Superior temporal gyrus (tissue), 1 donor: ENCODE measurements at regions not wholly inside any gene's neighbourhood (a gene's known extent, or its start where the extent isn't known, plus 50 kb on each side); places are given as distances from the start of the nearest gene placed in this dataset.
A peak's percentile ranks its signal among the peaks of the same experiment; 100 is the strongest.

ENCODE experiments used
- DNase-seq: peaks from one replicate; pipeline ENCODE4 v3.0.0-alpha.2; 2016; ENCODE audit errors: extremely low spot score

DNA sequence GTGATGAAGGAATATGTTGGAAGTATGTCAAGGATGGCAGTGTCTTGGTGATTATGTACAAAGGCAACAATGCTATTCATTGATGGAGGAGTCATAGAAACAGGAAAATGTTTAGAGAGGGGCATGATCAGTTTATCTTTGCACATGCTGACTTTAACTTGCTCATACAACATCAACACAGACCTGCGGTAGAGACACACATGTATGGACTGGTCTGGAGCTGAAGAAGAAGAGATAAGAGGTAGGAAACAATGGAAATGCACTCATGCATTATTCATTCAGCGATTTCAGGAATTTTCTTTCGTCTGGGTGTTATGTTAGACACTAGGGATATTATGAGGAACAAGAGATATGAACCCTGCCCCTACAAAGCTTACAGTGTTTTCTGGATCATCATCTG lies 1252.3 kb upstream of the TENM3 start:
- DNase-seq, result no peak

DNA sequence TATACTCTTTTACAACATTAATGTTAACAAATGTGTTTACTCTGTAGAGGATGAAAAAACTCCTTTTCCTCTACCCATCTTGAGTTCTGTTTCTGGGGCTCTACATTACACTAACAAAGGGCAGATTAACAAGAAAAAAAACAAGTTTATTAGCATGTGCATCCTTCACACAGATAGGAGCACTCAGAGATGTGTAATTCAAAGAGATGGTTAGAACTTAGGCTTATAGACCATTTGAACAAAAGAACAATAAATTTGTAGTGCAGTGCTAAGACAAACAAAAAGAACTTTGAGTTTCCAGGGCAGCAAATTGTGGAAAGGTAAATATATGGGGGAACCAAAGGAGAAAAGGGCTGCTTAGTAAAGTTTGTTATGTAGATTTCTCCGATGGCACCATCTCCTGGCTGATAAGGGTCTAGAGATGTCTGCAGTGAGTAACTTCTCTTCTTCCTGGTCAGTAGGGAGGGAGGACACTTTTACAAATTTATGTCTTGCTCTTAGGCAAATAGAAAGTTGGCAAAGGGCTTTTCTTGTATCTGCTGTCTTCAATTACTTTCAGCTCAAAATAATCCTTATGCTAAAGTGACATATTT lies 1249.9 kb upstream of the TENM3 start:
- no peak for DNase-seq

GRCh38 chr4:180994722-180995121 lies 1248.5 kb upstream of the TENM3 start:
- DNase-seq, result no peak

GRCh38 chr4:180999217-180999616 lies 1244.0 kb upstream of the TENM3 start:
- no peak for DNase-seq

DNA sequence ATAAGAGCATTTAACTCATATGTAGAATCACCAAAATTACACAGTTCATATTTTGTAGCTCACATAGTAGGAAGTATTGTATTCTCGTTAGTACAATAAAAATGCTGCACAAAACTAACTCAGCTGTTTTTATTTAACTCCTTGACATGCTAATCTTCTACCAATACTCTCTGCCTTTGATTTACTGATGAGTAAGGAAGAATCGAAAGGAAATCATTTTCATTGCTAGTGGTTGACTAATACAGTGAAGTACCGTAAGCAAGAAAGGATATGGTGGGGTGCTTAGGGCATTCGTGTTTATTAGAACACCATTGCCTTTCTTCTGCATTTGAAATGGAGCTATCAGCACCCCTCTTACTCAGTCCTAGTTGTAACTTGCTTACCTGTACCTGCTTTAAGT lies 1239.1 kb upstream of the TENM3 start:
- no peak for DNase-seq

DNA sequence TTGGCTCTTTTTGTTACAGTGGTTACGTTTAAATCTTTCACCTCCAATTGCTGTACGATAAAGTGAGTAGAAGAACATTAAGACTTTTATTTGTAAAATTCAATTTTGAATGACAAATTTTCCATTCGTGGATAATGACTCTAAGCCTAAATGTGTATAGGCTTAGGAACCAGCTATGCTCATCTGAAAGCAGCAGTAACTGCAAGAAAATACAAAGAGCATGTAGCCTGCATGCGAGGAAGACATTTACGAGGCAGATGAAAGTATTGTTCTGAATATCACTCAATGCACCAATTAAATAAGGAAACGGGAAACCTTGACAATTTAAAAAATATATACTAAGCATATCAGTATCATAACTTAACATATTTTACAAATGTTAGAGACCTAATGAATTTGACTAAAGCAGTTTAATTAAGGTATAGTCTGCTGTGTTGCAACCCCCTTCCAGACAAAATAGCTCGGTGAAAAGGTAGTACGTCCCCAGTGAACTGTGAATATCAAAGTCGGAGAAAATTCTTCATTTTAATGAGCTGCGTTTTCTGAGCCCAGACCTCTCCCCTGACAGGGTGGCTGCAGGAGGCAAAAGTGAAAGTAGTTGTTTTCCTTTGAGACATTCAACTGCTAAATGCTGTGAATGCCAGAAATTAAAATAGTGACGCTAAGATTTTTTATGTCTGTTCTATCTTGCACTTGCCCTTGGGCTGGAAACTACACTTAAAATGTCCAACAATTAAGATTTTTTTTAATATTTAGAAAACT lies 1236.5 kb upstream of the TENM3 start:
- no peak for DNase-seq

DNA sequence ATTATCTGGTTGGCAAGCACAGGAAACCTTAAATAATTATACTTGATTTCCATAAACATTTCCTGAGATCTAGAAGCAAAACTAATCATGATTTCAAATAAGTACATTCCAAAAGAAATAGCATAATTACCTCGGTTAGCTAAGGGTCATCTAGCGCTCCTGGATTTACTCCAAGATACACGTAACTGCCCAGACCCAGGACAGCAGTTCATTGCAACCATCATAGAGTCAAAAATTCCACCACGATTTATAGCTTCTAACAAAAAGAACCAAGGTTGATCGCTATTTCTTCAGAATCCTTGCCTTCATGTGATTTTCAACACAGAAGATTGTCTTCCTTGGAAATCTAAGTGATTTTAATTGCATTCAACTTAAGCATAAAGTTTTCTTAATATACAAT lies 1235.5 kb upstream of the TENM3 start:
- no peak for DNase-seq

GRCh38 chr4:181008164-181008563 lies 1235.0 kb upstream of the TENM3 start:
- no peak for DNase-seq

DNA sequence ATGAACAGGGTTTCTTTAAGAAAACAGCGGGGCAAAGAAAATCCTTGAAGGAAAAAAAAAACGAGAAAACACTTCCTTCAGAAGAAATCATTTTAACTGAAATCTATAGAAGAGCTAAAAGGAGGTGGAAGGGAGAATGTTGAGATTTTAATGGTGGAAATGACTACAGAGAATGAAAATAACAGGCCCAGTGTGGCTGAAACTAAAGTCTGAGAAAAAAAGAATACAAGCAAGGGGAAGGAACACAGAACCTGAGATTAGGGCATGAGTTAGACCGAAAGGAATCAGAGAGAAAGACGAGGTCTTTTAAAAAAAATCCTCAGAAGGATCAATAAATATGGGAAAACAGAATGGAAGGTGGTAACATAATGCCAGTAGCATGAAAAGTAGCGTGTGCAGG lies 1230.0 kb upstream of the TENM3 start:
- DNase-seq, result no peak

GRCh38 chr4:181017038-181017437 lies 1226.2 kb upstream of the TENM3 start:
- no peak for DNase-seq

GRCh38 chr4:181018472-181018871 lies 1224.7 kb upstream of the TENM3 start:
- DNase-seq, result no peak

- DNase-seq, result no peak
Measured at GRCh38 chr4:181018913-181019312, 1224.3 kb upstream of the TENM3 start.

DNA sequence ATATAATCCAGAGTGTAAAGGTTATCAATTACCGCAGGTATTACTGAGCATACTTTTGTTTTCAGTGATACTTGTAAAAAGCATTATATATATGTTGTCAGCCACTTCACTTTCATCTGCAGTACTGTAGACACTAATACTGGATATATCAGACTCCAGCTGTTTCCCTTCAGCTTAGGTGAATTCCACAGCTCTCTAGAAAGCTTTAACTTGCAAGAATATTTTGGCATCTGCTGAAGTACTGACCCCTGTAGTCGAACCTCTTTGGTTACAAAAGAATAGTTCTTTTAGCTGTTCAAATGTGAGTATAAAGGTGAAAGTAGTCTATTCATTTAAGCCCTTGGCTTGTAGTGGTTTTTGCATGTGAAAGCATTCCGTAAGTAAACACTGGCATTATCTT lies 1222.7 kb upstream of the TENM3 start:
- no peak for DNase-seq

GRCh38 chr4:181021213-181021612 lies 1222.0 kb upstream of the TENM3 start:
- no peak for DNase-seq

- DNase-seq, result peak; percentile 51
Measured at GRCh38 chr4:181030135-181030921, 1212.9 kb upstream of the TENM3 start.

DNA sequence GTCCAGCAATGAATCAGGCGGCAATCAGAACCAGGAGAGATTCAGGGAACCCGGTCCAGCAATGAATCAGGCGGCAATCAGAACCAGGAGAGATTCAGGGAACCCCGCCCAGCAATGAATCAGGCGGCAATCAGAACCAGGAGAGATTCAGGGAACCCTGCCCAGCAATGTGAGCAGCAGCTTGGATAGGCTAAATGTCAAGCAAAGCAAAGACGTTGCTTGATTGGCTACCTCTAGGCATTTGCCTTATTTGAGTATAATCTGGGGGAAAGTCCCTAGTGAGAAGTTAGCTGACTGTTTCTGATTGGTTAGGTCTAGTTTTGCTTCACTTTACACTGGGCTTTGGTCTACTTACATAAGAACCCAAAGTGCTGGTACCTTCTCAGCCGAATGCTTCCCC lies 1212.2 kb upstream of the TENM3 start:
- DNase-seq, result peak; percentile 26

DNA sequence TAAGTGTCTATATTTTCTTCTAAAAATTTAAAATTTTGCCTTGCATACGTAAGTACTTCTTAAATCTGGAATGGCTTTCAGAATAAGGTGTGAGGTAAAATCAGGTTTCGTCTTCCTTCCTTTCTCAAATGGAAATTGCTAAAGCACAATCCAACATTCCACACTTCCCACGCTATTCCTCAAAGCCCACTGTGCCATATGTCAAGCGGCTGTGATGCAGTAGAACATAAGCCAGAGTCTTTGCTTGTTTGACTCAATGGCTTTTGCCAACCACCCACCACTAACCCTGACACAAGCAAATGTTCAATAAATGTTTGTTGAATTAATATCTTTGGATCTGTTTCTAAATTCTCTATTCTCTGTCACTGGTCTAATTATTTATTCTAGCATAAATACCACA lies 1199.7 kb upstream of the TENM3 start:
- DNase-seq, result peak; percentile 46

DNA sequence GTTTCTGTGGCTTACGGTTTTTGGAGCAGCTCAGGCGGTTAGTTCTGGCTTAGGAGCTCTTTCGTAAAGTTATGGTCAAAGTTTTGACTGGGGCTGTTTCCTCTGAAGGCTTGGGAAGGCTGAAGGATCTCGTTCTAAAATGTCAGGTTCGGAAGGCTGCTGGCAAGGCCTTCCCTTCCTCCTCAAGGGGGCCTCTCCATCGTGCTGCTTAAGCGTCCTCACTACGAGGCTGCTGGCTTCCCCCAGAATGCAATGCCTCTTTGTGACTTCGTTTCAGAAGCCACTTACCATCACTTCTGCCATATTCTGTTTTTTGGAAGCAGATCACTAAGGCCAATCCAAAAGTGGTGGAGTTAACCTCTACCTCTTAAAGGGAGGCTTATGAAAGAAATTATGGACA lies 1196.4 kb upstream of the TENM3 start:
- no peak for DNase-seq

DNA sequence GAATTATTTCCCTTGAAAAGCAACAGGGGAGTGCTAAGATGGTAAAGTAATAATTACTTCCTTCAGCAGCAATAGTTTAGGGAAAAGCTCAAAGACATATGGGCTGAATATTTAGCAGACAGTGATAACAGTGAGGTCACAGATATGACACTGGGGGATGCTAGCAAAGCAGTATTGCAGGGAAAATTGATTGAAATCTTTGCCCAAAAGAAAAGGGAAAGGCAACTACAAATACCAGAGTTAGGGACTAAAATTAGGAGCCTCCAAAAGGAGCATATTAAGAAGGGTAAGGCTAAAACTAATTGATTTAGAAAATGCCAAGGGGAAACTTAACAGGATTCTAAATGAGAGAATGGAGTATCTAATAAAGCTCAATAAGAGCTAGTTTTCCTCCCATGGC lies 1191.3 kb upstream of the TENM3 start:
- DNase-seq, result no peak

DNA sequence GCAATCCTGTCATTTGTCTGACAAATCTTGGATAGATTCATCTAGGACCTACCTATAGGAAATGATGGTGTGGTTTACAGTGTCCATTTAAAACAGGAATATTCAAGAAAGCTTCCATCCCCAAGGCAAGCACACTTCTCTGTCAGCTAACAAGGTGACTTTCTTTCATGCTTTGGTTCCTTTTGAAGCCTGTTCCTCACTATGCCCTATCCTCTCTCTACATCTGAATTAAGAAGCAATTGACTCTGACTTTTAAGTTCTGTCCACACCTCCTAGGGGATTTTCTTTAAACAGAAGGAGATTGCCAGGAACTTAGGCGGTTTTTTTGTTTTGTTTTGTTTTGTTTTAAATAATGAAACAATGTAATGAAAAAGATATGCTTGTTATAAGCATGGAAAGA lies 1181.4 kb upstream of the TENM3 start:
- DNase-seq, result no peak

GRCh38 chr4:181063212-181063611 lies 1180.0 kb upstream of the TENM3 start:
- no peak for DNase-seq

DNA sequence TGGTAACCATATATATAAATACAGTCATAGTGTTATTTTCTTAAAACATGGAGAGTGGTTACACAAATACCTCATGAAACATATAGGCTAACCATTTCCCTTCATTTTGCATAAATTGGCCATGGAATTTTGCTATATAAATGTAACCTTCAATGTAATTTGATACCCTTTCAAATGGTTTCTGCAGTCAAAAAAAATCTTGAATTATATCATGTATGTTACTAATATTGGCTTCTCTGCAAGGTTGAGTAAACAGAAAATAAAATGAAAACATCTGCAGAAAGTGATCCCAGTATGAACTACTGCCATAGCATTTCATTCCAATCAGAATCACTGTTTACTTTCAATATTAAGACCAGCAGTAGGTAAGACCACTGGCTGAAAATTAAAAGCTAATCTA lies 1165.9 kb upstream of the TENM3 start:
- no peak for DNase-seq

- DNase-seq, result no peak
Measured at GRCh38 chr4:181078196-181078595, 1165.0 kb upstream of the TENM3 start.
